ENCODE measurements at regions not wholly inside any gene's neighbourhood (a gene's known extent, or its start where the extent isn't known, plus 50 kb on each side); places are given as distances from the start of the nearest gene placed in this dataset.

- H3K4me1 ChIP-seq: no peaks in the 10 kb centered on the region
- no peaks in the 10 kb centered on the region for H3K9me3 ChIP-seq (ENCODE audit: control insufficient read depth, low read length)
- no peak overlapping the region for H3K4me2 ChIP-seq (ENCODE audit: low read length)
- no peak for TF ChIP-seq CTCF (IDR thresholded peaks at IDR 0.05)
- no peak overlapping the region for H2AFZ ChIP-seq
- no peaks in the 10 kb centered on the region for H3K79me2 ChIP-seq
- no peaks in the 10 kb centered on the region for H3K27me3 ChIP-seq (ENCODE audit: control insufficient read depth, insufficient read depth, low read length)
- no peak overlapping the region for H3K27ac ChIP-seq
- H3K36me3 ChIP-seq (ENCODE audit: control insufficient read depth, insufficient read depth, low read length): no peaks in the 10 kb centered on the region
- no peak overlapping the region for H3K4me3 ChIP-seq (ENCODE audit: low read depth, low read length)
- H3K9ac ChIP-seq: no peak overlapping the region
These were observed 154.0 kb upstream of the MKI67 start for GRCh38 chr10:128280271-128280670.

- H3K79me2 ChIP-seq: no peaks in the 10 kb centered on the region
- no peak overlapping the region for H3K4me3 ChIP-seq (ENCODE audit: low read depth, low read length)
- H3K4me2 ChIP-seq (ENCODE audit: low read length): no peak overlapping the region
- H3K36me3 ChIP-seq (ENCODE audit: control insufficient read depth, insufficient read depth, low read length): no peaks in the 10 kb centered on the region
- H3K4me1 ChIP-seq: no peaks in the 10 kb centered on the region
- H2AFZ ChIP-seq: no peak overlapping the region
- no peak overlapping the region for H3K9ac ChIP-seq
- no peaks in the 10 kb centered on the region for H3K27me3 ChIP-seq (ENCODE audit: control insufficient read depth, insufficient read depth, low read length)
- no peaks in the 10 kb centered on the region for H3K9me3 ChIP-seq (ENCODE audit: control insufficient read depth, low read length)
- no peak for TF ChIP-seq CTCF (IDR thresholded peaks at IDR 0.05)
- no peak overlapping the region for H3K27ac ChIP-seq
These were observed 155.1 kb upstream of the MKI67 start for GRCh38 chr10:128281343-128281742.

- no peaks in the 10 kb centered on the region for H3K36me3 ChIP-seq (ENCODE audit: control insufficient read depth, insufficient read depth, low read length)
- no peak overlapping the region for H2AFZ ChIP-seq
- no peak overlapping the region for H3K4me3 ChIP-seq (ENCODE audit: low read depth, low read length)
- H3K9ac ChIP-seq: no peak overlapping the region
- no peaks in the 10 kb centered on the region for H3K79me2 ChIP-seq
- no peak for TF ChIP-seq CTCF (IDR thresholded peaks at IDR 0.05)
- no peaks in the 10 kb centered on the region for H3K27me3 ChIP-seq (ENCODE audit: control insufficient read depth, insufficient read depth, low read length)
- no peak overlapping the region for H3K27ac ChIP-seq
- no peak overlapping the region for H3K4me2 ChIP-seq (ENCODE audit: low read length)
- no peaks in the 10 kb centered on the region for H3K4me1 ChIP-seq
- H3K9me3 ChIP-seq (ENCODE audit: control insufficient read depth, low read length): no peaks in the 10 kb centered on the region
These were observed 155.6 kb upstream of the MKI67 start for GRCh38 chr10:128281861-128282260.

GRCh38 chr10:128286141-128286761 is 160.0 kb upstream of the MKI67 start:
- Histone ChIP-seq H3K27me3 (ENCODE audit: control insufficient read depth, insufficient read depth, low read length) (no peaks in the 10 kb centered on the region), H3K4me1 (no peaks in the 10 kb centered on the region), H3K79me2 (no peaks in the 10 kb centered on the region), H3K4me3 (ENCODE audit: low read depth, low read length) (no peak overlapping the region), H3K36me3 (ENCODE audit: control insufficient read depth, insufficient read depth, low read length) (no peaks in the 10 kb centered on the region), H3K4me2 (ENCODE audit: low read length) (no peak overlapping the region), H3K27ac (no peak overlapping the region), H3K9me3 (ENCODE audit: control insufficient read depth, low read length) (no peaks in the 10 kb centered on the region), H3K9ac (no peak overlapping the region), H2AFZ (no peak overlapping the region)
- TF ChIP-seq CTCF (IDR thresholded peaks at IDR 0.05): no peak

- no peaks in the 10 kb centered on the region for H3K27me3 ChIP-seq (ENCODE audit: control insufficient read depth, insufficient read depth, low read length)
These were observed 160.7 kb upstream of the MKI67 start for GRCh38 chr10:128286762-128287500.

More at GRCh38 chr10:128286762-128287500, 160.7 kb upstream of the MKI67 start:
- Histone ChIP-seq H3K4me1 (no peaks in the 10 kb centered on the region), H3K9ac (no peak overlapping the region), H3K36me3 (ENCODE audit: control insufficient read depth, insufficient read depth, low read length) (no peaks in the 10 kb centered on the region), H3K4me2 (ENCODE audit: low read length) (no peak overlapping the region), H3K27ac (no peak overlapping the region), H3K4me3 (ENCODE audit: low read depth, low read length) (no peak overlapping the region), H3K79me2 (no peaks in the 10 kb centered on the region), H2AFZ (no peak overlapping the region), H3K9me3 (ENCODE audit: control insufficient read depth, low read length) (no peaks in the 10 kb centered on the region)
- TF ChIP-seq CTCF (IDR thresholded peaks at IDR 0.05): no peak

All from parathyroid adenoma (tissue), 2 donors.